ENCODE measurements at regions not wholly inside any gene's neighbourhood (a gene's known extent, or its start where the extent isn't known, plus 50 kb on each side); places are given as distances from the start of the nearest gene placed in this dataset.

GRCh38 chr1:218521414-218522169 lies 176.5 kb downstream of the TGFB2 start (continued):
- no peak for TF ChIP-seq CEBPZ (IDR thresholded peaks at IDR 0.05; ENCODE audit: low read depth, low read length)
- TF ChIP-seq ASH2L (IDR thresholded peaks at IDR 0.05; ENCODE audit: borderline replicate concordance, low read depth) = no peak
- no peak for TF ChIP-seq MTA2 (IDR thresholded peaks at IDR 0.05; ENCODE audit: low read depth)
- TF ChIP-seq ZSCAN29 (IDR thresholded peaks at IDR 0.05) = no peak
- TF ChIP-seq E2F4 (IDR thresholded peaks at IDR 0.05; ENCODE audit: low read depth, low read length) = no peak
- TF ChIP-seq ZNF384 (IDR thresholded peaks at IDR 0.05; ENCODE audit: borderline replicate concordance, low read depth, low read length) = no peak
- TF ChIP-seq RAD21 (IDR thresholded peaks at IDR 0.05; ENCODE audit: insufficient read depth, low read depth, low read length) = peak; percentile 58
- no peak for TF ChIP-seq MLLT1 (IDR thresholded peaks at IDR 0.05)
- TF ChIP-seq KAT2A (conservative IDR thresholded peaks at IDR 0.05; ENCODE audit: control insufficient read depth, low read depth, low read length) = no peak
- no peak for TF ChIP-seq ZNF207 (IDR thresholded peaks at IDR 0.05; ENCODE audit: borderline replicate concordance)
- no peak for TF ChIP-seq CHD2 (IDR thresholded peaks at IDR 0.05; ENCODE audit: borderline replicate concordance, low read depth, low read length)
- no peak for TF ChIP-seq NR2C1 (IDR thresholded peaks at IDR 0.05)
- TF ChIP-seq BRCA1 (IDR thresholded peaks at IDR 0.05; ENCODE audit: low read depth, low read length) = no peak
- no peak for TF ChIP-seq BCL11A (IDR thresholded peaks at IDR 0.05; ENCODE audit: low read depth, low read length)

All from GM12878 (cell line).